Naive thymus-derived CD4-positive, alpha-beta T cell (primary cell): ENCODE measurements at regions not wholly inside any gene's neighbourhood (a gene's known extent, or its start where the extent isn't known, plus 50 kb on each side); places are given as distances from the start of the nearest gene placed in this dataset.
"Not testable (repeated sequence)": the region's sequence is repeated elsewhere in the genome, so short reads cannot be mapped to it uniquely, and the experiment has no call there.

ENCODE experiments used
- ATAC-seq: fragments of 150-1000 bp; cut with Tn5 transposase; 2 replicates; pipeline ENCODE4 v1.10.0; 2021; ENCODE audit warnings: mild to moderate bottlenecking, moderate library complexity
- CTCF ChIA-PET: fragments of 350-600 bp; sonication (Branson Sonifier 250); formaldehyde crosslinking; loops from one replicate; lab custom pipeline; 2021; ENCODE audit warnings: antibody characterized with exemption; lab: Charles Lee
- POLR2A ChIA-PET: fragments of 350-600 bp; sonication (Branson Sonifier 250); formaldehyde crosslinking; loops from one replicate; lab custom pipeline; 2021; ENCODE audit warnings: antibody characterized with exemption, inconsistent platforms; lab: Charles Lee
- DNase-seq, 9 donors: peaks; one replicate each; pipeline versions ENCODE4 v3.0.0 to v3.0.0-alpha.2; 2020 to 2022; ENCODE audit warnings: mixed read lengths in 1 of 9
- H3K27ac ChIP-seq: one replicate; pipeline ENCODE4 v1.7.0; 2013; ENCODE audit warnings: mild to moderate bottlenecking, low read depth, low read length, moderate library complexity
- H3K27me3 ChIP-seq, 2 donors: one replicate each; pipeline ENCODE4 v1.7.0; 2013; ENCODE audit warnings: low read length in 2 of 2, mild to moderate bottlenecking in 2 of 2, moderate library complexity in 2 of 2; ENCODE audit not compliant: control insufficient read depth in 2 of 2, insufficient read depth in 2 of 2
- H3K36me3 ChIP-seq, 3 experiments: 1 replicate in 2 of 3; 2 replicates in 1 of 3; pipeline ENCODE4 v1.7.0; 2013; ENCODE audit warnings: low read length in 3 of 3, mild to moderate bottlenecking in 3 of 3, moderate library complexity in 1 of 3; ENCODE audit not compliant: insufficient read depth in 3 of 3, control insufficient read depth in 2 of 3
- H3K4me1 ChIP-seq, 2 donors: one replicate each; pipeline ENCODE4 v1.7.0; 2013; ENCODE audit warnings: low read length in 2 of 2, mild to moderate bottlenecking in 2 of 2, moderate library complexity in 1 of 2; ENCODE audit not compliant: control insufficient read depth in 2 of 2, insufficient read depth in 2 of 2
- H3K4me3 ChIP-seq: 2 replicates; pipeline ENCODE4 v1.7.0; 2013; ENCODE audit warnings: mild to moderate bottlenecking, low read length
- H3K9me3 ChIP-seq, 3 experiments: 1 replicate in 2 of 3; 2 replicates in 1 of 3; pipeline ENCODE4 v1.7.0; 2013; ENCODE audit warnings: low read length in 3 of 3; ENCODE audit not compliant: control insufficient read depth in 2 of 3
- H3K27ac Mint-ChIP-seq, 9 donors: one replicate each; pipeline ENCODE4 v1.8.0; 2020 to 2022; ENCODE audit warnings: mixed read lengths in 9 of 9, mild to moderate bottlenecking in 8 of 9, moderate library complexity in 5 of 9, inconsistent platforms in 2 of 9
- H3K27me3 Mint-ChIP-seq, 5 donors: one replicate each; pipeline ENCODE4 v1.8.0; 2021 to 2022; ENCODE audit warnings: mixed read lengths in 5 of 5, mild to moderate bottlenecking in 1 of 5
- H3K36me3 Mint-ChIP-seq, 5 donors: one replicate each; pipeline ENCODE4 v1.8.0; 2020 to 2022; ENCODE audit warnings: mixed read lengths in 5 of 5, mild to moderate bottlenecking in 3 of 5, inconsistent platforms in 1 of 5
- H3K4me1 Mint-ChIP-seq, 7 donors: one replicate each; pipeline ENCODE4 v1.8.0; 2020 to 2022; ENCODE audit warnings: mixed read lengths in 7 of 7, mild to moderate bottlenecking in 3 of 7, inconsistent platforms in 1 of 7
- H3K4me3 Mint-ChIP-seq, 10 donors: one replicate each; pipeline ENCODE4 v1.8.0; 2020 to 2022; ENCODE audit warnings: mild to moderate bottlenecking in 10 of 10, mixed read lengths in 10 of 10, moderate library complexity in 6 of 10, inconsistent platforms in 2 of 10
- H3K9me3 Mint-ChIP-seq, 11 donors: one replicate each; pipeline ENCODE4 v1.8.0; 2020 to 2022; ENCODE audit warnings: mixed read lengths in 11 of 11, mild to moderate bottlenecking in 4 of 11, inconsistent platforms in 1 of 11, moderate library complexity in 1 of 11
- intact Hi-C, 2 donors: fragments of 100-400 bp; cut with micrococcal nuclease; formaldehyde crosslinking; loops; one replicate each; pipeline ENCODE4 v1.15.1; 2023

DNA sequence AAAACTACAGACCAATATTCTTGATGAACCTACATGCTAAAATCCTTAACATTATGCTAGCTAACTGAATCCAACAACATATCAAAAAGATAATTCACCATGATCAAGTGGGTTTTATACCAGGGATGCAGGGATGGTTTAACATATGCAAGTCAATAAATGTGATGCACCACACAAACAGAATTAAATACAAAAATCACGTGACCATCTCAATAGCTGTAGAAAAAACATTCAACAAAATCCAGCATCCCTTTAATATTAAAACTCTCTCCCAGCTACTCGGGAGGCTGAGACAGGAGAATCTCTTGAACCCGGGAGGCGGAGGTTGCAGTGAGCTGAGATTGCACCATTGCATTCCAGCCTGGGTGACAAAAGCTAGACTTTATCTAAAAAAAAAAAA, 1056.8 kb downstream of the TSN start:
- H3K36me3 ChIP-seq, CTCF ChIA-PET, H3K27me3 Mint-ChIP-seq, H3K36me3 Mint-ChIP-seq, H3K4me1 ChIP-seq, DNase-seq, H3K27me3 ChIP-seq, H3K4me1 Mint-ChIP-seq, H3K4me3 ChIP-seq, H3K4me3 Mint-ChIP-seq, H3K27ac ChIP-seq, H3K9me3 ChIP-seq, H3K27ac Mint-ChIP-seq, intact Hi-C loops, POLR2A ChIA-PET, ATAC-seq: not testable (repeated sequence)
- H3K9me3 Mint-ChIP-seq, result peaks cover 0 to 30% (median 8%) of the 10 kb centered on the region in 11 donors

DNA sequence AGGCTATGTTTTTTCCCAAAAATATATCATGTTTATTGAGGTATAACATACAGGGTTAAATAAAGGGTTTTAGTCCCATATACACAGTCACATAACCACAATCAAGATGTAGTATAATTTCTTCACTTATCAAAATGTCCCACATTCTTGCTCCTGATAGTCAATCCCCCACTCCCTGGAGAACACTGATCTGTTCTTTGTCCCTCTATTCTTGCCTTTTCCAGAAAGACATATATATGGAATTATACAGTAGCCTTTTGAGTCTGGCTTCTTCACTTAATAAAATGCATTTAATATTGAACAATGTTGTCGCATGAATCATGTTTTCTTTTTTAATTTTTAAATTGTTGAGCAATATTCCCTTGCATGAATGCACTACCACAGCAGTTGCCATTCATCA, 1059.7 kb downstream of the TSN start:
- H3K36me3 ChIP-seq, result no peaks in the 10 kb centered on the region
- Mint-ChIP-seq H3K36me3 (no peaks in the 10 kb centered on the region), H3K27me3 (no peaks in the 10 kb centered on the region), H3K4me3 (no peak overlapping the region), H3K27ac (no peak overlapping the region), H3K4me1 (no peaks in the 10 kb centered on the region), H3K9me3 (peaks cover 0 to 15% (median 6%) of the 10 kb centered on the region in 11 donors)
- intact Hi-C loops, result no loop called here
- H3K4me1 ChIP-seq, result no peaks in the 10 kb centered on the region
- no peak for DNase-seq
- no peak for ATAC-seq
- POLR2A ChIA-PET, result no interaction called here
- H3K9me3 ChIP-seq, result no peaks in the 10 kb centered on the region
- no peaks in the 10 kb centered on the region for H3K27me3 ChIP-seq
- H3K4me3 ChIP-seq, result no peak overlapping the region
- CTCF ChIA-PET, result no interaction called here
- no peak overlapping the region for H3K27ac ChIP-seq

GRCh38 chr2:122816803-122817202, 1061.4 kb downstream of the TSN start:
- Mint-ChIP-seq H3K9me3 (peaks cover 0 to 11% (median 4%) of the 10 kb centered on the region in 11 donors), H3K4me1 (no peaks in the 10 kb centered on the region), H3K27me3 (no peaks in the 10 kb centered on the region), H3K4me3 (no peak overlapping the region), H3K27ac (no peak overlapping the region), H3K36me3 (no peaks in the 10 kb centered on the region)
- Histone ChIP-seq H3K4me3 (no peak overlapping the region), H3K27ac (no peak overlapping the region), H3K4me1 (no peaks in the 10 kb centered on the region), H3K36me3 (no peaks in the 10 kb centered on the region), H3K9me3 (no peaks in the 10 kb centered on the region), H3K27me3 (no peaks in the 10 kb centered on the region)
- DNase-seq (no peak), ATAC-seq (no peak)
- intact Hi-C loops, result no loop called here
- CTCF ChIA-PET, result no interaction called here
- POLR2A ChIA-PET, result no interaction called here

- Mint-ChIP-seq H3K36me3 (no peaks in the 10 kb centered on the region), H3K27me3 (no peaks in the 10 kb centered on the region), H3K9me3 (peaks cover 0 to 11% (median 5%) of the 10 kb centered on the region in 11 donors), H3K4me3 (no peak overlapping the region), H3K4me1 (no peaks in the 10 kb centered on the region), H3K27ac (no peak overlapping the region)
- intact Hi-C loops, result no loop called here
- no peak for ATAC-seq
- CTCF ChIA-PET, result no interaction called here
- no peaks in the 10 kb centered on the region for H3K4me1 ChIP-seq
- H3K27me3 ChIP-seq, result no peaks in the 10 kb centered on the region
- no peak overlapping the region for H3K27ac ChIP-seq
- no peak for DNase-seq
- H3K9me3 ChIP-seq, result no peaks in the 10 kb centered on the region
- no peak overlapping the region for H3K4me3 ChIP-seq
- no peaks in the 10 kb centered on the region for H3K36me3 ChIP-seq
- POLR2A ChIA-PET, result no interaction called here
Measured at GRCh38 chr2:122822319-122822718, 1066.9 kb downstream of the TSN start.

DNA sequence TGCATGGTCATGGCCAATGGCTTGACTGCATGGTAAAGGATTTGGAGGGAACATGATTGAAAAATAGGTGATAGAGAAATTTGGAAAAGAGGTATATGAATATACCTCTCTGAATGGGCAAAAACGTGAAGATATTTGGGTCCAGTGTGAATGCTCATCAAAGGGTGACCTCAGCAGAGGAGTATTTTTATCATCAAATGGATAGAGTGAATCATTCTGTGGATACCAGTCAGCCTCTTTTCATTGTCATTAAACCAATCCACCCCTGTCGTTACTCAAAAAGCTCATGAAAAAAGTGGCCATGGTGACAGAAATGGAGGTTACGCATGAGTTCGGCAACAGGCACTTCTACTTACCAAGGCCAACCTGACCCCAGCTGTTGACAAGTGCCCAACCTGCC, 1074.7 kb downstream of the TSN start:
- intact Hi-C loops, result no loop called here
- Histone ChIP-seq H3K36me3 (no peaks in the 10 kb centered on the region), H3K27ac (no peak overlapping the region), H3K4me1 (no peaks in the 10 kb centered on the region), H3K9me3 (no peaks in the 10 kb centered on the region), H3K27me3 (no peaks in the 10 kb centered on the region), H3K4me3 (no peak overlapping the region)
- DNase-seq (no peak), ATAC-seq (no peak)
- Mint-ChIP-seq H3K9me3 (peaks cover 0 to 11% (median 4%) of the 10 kb centered on the region in 11 donors), H3K4me1 (no peaks in the 10 kb centered on the region), H3K4me3 (no peak overlapping the region), H3K27me3 (no peaks in the 10 kb centered on the region), H3K27ac (no peak overlapping the region), H3K36me3 (no peaks in the 10 kb centered on the region)
- ChIA-PET CTCF (no interaction called here), POLR2A (no interaction called here)

DNA sequence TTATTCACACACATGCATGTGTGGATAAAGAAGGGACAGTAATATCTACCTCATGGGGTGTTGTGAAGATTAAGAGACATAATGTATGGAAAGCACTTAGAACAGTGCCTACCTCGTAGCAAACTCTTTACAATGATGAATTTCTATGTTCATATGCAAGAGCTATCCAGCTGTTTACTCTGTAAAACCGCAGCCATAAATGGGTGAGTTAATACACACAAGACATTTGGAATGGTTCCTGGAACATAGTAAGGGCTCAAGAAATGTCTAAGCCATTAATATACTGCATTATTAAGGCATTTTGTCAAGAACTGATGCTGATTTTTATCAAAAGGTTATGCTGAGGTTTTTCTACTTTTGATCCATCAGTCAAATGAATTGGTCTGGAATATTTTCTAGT, 1076.2 kb downstream of the TSN start:
- no peak overlapping the region for H3K27ac ChIP-seq
- H3K36me3 ChIP-seq, result no peaks in the 10 kb centered on the region
- Mint-ChIP-seq H3K27me3 (no peaks in the 10 kb centered on the region), H3K4me1 (no peaks in the 10 kb centered on the region), H3K27ac (no peak overlapping the region), H3K9me3 (peaks cover 0 to 11% (median 4%) of the 10 kb centered on the region in 11 donors), H3K4me3 (no peak overlapping the region), H3K36me3 (no peaks in the 10 kb centered on the region)
- H3K27me3 ChIP-seq, result no peaks in the 10 kb centered on the region
- POLR2A ChIA-PET, result no interaction called here
- intact Hi-C loops, result no loop called here
- no peaks in the 10 kb centered on the region for H3K9me3 ChIP-seq
- DNase-seq (no peak), ATAC-seq (no peak)
- no peaks in the 10 kb centered on the region for H3K4me1 ChIP-seq
- CTCF ChIA-PET, result no interaction called here
- H3K4me3 ChIP-seq, result no peak overlapping the region

DNA sequence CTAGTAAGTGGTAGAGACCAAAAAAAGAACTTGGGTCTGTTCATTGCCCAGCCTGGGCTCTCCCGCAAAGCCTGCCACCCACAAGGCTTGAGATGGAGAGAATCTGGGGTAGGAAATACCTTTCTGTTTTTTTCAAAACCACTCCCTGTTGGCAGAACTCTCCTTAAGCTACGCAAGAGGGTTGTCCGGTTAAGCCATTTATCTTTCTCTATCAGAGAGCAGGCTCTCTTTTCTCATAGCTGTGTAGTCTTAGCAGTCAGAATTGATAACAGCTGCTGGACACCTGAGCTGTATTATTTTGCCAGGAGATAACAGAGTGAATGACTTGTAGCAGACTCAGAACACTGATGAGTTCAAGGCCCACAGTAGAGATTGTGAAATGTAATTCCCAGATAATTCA, 1088.1 kb downstream of the TSN start:
- no peaks in the 10 kb centered on the region for H3K4me1 ChIP-seq
- no peaks in the 10 kb centered on the region for H3K36me3 ChIP-seq
- Mint-ChIP-seq H3K36me3 (no peaks in the 10 kb centered on the region), H3K9me3 (peaks cover 0 to 8% (median under 1%) of the 10 kb centered on the region in 11 donors), H3K4me3 (no peak overlapping the region), H3K4me1 (no peaks in the 10 kb centered on the region), H3K27me3 (no peaks in the 10 kb centered on the region), H3K27ac (no peak overlapping the region)
- no peak overlapping the region for H3K27ac ChIP-seq
- ChIA-PET CTCF (no interaction called here), POLR2A (no interaction called here)
- H3K9me3 ChIP-seq, result no peaks in the 10 kb centered on the region
- no peak overlapping the region for H3K4me3 ChIP-seq
- DNase-seq (no peak), ATAC-seq (no peak)
- intact Hi-C loops, result no loop called here
- no peaks in the 10 kb centered on the region for H3K27me3 ChIP-seq
